Tibial nerve (tissue), 3 donors: ENCODE measurements at regions not wholly inside any gene's neighbourhood (a gene's known extent, or its start where the extent isn't known, plus 50 kb on each side); places are given as distances from the start of the nearest gene placed in this dataset.

ENCODE experiments used
- POLR2A ChIP-seq, 2 donors: fragments of 450-650 bp; IDR thresholded peaks; one replicate each; pipeline ENCODE4 v1.6.1; 2017; ENCODE audit warnings: antibody characterized with exemption in 2 of 2, mild to moderate bottlenecking in 2 of 2, moderate library complexity in 2 of 2
- TF ChIP-seq, protein P1 (sequence below), 5 experiments: fragments of 200-600 bp in 3 of 5; fragments of 450-650 bp in 2 of 5; sonication (generic) in 3 of 5; IDR thresholded peaks; one replicate each; pipeline ENCODE4 v1.5.1; 2016 to 2019; ENCODE audit warnings: antibody characterized with exemption in 5 of 5, mild to moderate bottlenecking in 3 of 5, moderate library complexity in 2 of 5

DNA sequence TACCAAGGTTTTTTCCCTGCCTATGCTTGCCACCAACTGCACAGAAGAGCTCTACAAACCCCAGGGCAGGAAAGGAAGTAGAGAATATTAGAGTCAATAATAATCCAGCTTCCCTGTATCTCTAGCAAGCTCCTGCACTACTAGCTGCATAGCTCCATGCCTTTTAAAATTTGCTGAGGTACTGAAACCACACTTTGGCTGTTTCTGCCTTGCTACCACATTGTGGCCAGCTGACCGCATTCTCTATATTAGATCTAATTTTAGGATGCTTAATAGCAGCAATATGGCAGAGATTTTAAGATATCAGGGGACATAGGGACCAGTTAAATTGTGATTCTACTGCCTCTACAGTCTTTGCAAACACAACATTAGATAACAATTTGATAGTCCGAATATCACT lies 534.6 kb downstream of the MBD2 start:
- TF ChIP-seq POLR2A (IDR thresholded peaks at IDR 0.05): no peak
- TF ChIP-seq, protein P1, sequence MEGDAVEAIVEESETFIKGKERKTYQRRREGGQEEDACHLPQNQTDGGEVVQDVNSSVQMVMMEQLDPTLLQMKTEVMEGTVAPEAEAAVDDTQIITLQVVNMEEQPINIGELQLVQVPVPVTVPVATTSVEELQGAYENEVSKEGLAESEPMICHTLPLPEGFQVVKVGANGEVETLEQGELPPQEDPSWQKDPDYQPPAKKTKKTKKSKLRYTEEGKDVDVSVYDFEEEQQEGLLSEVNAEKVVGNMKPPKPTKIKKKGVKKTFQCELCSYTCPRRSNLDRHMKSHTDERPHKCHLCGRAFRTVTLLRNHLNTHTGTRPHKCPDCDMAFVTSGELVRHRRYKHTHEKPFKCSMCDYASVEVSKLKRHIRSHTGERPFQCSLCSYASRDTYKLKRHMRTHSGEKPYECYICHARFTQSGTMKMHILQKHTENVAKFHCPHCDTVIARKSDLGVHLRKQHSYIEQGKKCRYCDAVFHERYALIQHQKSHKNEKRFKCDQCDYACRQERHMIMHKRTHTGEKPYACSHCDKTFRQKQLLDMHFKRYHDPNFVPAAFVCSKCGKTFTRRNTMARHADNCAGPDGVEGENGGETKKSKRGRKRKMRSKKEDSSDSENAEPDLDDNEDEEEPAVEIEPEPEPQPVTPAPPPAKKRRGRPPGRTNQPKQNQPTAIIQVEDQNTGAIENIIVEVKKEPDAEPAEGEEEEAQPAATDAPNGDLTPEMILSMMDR (IDR thresholded peaks at IDR 0.05): no peak
